GM19239 (cell line): ENCODE measurements at regions not wholly inside any gene's neighbourhood (a gene's known extent, or its start where the extent isn't known, plus 50 kb on each side); places are given as distances from the start of the nearest gene placed in this dataset.
"Not testable (repeated sequence)": the region's sequence is repeated elsewhere in the genome, so short reads cannot be mapped to it uniquely, and the experiment has no call there.

Experiments used
- DNase-seq: peaks from one replicate; pipeline ENCODE4 v3.0.0; 2011; ENCODE audit warnings: low spot score; ENCODE audit not compliant: insufficient read length
- FAIRE-seq: peaks from 2 replicates; lab custom pipeline; 2011; peaks lifted over from hg19 to GRCh38; lab: Jason Lieb, UNC

DNA sequence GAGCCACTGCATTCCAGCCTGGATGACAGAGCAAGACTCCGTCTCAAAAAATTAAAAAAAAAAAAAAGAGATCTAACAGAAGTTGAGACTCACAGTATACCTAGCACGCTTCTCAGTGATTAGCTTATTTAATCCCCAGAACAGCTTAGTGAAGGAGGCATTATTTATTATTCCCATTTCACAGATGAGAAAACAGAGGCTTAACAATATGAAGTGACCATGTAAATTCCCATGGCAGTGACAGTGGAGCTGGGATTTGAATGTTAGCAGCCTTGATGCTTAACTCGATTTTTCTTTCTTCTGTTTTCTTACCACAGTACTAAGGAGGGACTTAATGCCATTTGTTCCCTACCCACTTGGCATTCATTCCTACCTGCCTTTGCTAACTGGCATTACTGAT is 89.9 kb upstream of the ZNF217 start:
- DNase-seq, result no peak
- FAIRE-seq, result no peak

DNA sequence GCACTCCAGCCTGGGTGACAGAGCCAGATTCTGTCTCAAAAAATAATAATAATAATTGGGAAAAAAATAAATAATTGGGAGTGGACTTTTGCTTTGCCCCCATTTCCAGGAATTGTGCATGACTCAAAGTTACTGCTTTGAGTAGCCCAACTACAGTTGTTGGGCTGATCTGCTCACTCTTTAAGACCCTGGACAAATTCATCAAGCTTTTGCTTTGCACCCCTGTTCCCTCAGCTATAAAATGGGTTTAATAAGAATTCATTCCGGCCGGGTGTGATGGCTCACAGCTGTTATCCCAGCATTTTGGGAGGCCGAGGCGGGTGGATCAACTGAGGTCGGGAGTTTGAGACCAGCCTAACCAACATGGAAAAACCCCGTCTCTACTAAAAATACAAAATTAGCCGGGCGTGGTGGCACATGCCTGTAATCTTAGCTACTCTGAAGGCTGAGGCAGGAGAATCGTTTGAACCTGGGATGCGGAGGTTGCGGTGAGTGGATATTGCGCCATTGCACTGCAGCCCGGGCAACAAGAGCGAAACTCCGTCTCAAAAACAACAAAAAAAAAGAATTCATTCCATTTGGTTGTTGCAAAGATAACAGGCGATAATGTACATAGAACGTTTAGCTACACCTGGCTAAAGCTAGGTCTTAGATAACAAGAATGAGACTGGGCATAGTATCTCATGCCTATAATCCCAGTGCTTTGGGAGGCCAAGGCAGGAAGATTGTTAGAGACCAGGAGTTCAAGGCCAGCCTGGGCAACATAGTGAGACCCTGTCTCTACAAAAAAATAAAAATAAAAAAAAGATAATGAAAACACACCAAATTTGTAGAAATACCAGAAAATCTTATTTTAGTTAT is 87.9 kb upstream of the ZNF217 start:
- FAIRE-seq (no peak), DNase-seq (no peak)

DNA sequence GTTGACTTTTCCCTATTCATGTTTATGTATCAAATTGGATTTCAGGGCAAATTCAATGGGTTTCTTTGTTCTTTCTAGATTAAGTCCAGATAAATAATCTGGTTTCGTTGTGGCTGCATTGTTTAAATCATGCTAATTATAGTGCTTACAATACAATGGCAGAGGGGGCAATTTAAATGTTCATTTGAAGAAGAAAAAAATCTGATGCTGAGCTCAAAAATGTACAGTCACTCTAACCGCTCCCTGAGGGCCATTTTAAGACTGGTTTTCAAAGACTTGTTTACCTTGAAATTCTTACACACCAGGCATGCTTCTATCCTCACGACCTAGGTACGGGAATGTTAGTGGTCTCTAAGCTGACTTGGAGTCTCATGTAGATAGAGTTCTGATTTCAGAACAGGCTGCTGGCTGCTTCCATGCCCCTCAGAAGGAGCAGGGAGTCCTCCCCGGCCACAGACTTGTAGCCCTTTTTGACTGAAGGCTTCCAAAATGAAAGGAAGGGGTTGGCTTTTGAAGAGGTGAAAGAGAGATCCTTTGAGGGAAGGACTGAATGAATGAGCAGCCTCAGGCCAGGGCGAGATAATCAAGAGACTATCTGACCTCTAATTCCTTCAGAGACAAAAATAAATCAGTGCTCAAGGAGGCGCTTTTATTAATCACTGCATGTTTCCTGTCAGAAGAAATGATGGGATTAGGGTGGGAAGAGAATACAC is 86.1 kb upstream of the ZNF217 start:
- FAIRE-seq, result no peak
- DNase-seq, result no peak

DNA sequence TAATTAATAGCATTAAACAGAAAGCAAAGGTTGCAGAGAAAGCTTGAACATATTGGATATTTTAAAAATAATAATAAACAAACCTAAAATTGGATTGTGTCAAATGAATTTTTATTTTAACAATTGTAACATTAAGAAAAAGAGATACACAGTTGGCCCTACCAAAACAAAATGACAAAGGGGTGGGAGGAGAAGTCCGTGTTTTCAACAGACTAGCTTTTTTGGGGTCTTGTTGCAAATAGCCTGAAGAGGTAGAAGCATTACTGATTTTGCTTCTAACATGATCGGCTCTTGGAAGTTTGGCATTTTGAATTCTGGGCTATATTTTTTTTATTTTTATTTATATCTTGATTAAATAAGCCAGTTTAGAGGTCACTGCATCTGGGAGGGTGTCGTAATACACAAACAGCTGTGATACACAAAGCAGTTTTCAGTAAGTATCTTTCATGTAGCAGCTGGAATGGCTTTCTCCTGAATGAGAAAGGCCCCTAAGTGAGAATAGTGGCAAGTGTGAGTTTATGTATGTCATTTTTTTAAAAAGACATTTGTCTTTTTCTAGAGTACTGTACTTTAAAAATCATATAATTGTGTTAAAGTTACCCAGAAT is 85.5 kb upstream of the ZNF217 start:
- DNase-seq, result no peak
- FAIRE-seq, result no peak

DNA sequence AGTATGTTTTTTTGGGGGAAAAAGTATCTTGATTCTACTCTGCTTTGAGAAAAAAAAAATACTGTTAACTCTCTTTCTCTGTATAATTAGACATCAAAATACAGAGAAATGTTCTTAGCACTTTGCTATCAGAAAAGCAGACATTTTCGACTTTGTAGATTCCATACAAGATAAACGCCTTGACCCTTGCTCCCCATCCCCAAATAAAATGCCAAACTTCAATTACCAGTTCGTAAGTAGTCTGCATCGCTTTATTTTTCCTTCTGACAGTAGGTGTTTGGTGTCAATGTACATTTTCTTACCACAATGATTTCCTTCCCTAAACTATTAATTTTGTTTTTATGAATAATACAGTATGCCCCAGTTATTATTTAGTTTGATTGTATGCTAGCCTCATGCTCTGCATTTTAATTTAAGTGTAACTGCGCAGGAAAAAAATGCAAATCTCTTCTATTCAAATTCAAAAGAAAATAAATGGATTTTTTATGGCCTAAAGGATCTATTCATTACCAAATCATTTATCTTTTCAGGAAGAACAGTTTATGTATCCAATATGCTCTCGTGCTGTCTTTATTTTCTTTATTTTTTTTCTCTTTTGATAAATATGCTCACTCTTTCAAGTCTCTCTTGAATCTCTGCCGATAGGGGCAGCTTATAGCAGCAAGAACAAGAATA is 84.8 kb upstream of the ZNF217 start:
- no peak for DNase-seq
- peak; percentile 8 for FAIRE-seq

DNA sequence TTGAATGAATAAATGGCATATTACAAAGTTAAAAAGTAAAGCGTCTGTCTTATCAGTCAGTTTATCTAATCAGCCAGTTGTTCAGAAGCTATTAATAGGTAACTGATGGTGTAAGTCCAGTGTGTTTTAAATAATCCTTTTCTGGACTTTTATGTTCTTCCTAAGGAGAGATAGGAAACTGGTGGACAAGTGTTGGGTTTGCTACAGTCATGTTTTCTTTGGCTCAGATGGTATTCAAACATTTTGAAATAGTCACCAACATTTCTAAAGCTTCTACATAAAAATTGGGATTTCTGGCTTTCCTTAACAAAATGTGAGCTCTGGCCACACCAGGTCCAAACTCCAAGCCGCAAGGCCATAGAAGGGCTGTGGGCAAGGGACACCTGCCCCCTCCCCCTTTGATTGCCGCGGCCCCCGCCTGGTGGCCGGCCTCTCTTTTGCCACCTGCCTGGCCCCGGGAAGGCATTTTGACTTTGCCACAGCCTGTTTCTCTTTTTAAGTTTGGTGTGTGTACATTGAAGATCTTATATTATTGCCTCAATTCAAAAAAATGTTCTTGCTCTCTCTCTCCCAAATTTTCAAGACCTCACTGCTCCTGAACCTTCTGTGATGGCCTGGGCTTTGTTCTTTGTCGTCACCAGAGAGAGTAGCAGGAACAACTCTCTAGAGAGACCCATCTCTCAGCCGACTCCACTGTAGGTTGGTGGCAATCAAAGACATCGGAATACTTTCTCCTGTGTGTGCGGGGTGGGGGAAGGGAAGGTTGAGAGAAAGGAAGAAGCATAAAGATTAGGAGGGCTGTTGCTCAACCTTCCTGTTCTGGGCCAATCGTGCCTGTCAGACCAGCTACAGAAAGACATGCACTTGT is 84.0 kb upstream of the ZNF217 start:
- DNase-seq, result no peak
- FAIRE-seq, result no peak

DNA sequence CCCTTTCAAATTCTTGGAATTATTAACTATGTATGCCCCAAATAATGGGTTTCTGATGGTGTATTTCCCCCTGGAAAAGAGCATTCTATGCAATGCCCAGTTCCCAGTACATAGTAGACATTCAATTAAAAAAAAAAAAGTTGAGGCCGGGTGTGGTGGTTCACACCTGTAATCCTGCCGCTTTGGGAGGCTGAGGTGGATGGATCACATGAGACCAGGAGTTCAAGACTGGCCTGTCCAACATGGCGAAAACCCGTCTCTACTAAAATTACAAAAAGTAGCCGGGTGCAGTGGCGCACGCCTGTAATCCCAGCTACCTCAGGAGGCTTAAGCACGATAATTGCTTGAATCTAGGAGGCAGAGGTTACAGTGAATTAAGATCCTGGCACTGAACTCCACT is 83.3 kb upstream of the ZNF217 start:
- no peak for FAIRE-seq
- no peak for DNase-seq

DNA sequence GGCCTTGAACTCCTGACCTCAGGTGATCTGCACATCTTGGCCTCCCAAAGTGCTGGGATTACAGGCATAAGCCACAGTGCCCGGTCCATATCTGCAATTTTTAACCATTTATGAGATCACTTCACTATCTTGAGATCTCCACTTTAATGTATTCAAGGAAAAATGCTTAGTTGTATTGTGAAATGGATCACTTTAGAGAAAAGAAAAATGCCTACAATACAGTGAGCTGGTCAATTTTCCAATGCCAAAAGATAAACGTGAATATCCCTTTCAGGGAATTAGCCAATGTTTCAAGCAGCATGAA is 82.8 kb upstream of the ZNF217 start:
- DNase-seq (no peak), FAIRE-seq (no peak)

DNA sequence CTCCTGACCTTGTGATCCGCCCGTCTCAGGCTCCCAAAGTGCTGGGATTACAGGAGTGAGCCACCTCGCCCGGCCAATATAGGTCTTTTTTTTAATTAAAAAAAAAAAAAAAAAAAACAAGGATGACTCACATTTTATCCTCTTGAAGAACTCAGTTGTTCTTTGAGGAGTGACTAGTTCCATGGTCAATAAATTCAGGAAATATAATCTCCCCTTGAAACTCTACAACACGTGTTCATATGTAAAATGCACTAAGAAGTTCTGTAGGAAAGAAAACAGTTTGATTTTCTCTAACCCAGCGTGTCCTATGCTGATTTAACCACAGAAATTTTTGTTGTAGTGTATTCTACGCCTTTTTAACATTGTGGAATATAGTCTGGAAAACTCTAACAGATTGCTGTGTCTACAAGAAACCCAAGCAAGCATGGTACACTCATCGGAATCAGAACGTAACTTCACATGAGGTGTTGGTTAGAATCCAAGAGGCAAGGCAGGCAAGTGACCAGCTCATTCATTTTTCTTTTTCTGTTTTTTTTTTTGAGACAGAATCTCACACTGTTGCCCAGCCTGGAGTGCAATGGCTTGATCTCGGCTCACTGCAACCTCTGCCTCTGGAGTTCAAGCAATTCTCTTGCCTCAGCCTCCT is 79.0 kb upstream of the ZNF217 start:
- no peak for FAIRE-seq
- DNase-seq, result no peak

DNA sequence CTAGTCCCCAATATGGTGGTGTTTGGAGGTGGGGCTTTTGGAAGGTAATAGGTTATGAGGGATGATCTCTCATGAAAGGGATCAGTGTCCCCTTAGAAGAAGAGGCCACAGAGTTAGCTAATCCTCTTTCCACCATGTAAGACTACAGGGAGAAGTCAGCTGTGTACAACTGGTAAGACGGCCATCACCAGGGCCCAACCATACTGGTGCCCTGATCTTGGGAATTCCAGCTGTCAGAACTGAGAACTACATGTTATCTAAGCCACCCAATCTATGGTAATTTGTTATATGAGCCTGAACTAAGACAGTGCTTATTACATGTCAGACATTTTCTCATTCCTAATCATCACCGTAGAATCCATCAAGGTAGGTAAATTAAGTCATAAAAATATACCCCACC is 77.7 kb upstream of the ZNF217 start:
- FAIRE-seq (no peak), DNase-seq (no peak)

DNA sequence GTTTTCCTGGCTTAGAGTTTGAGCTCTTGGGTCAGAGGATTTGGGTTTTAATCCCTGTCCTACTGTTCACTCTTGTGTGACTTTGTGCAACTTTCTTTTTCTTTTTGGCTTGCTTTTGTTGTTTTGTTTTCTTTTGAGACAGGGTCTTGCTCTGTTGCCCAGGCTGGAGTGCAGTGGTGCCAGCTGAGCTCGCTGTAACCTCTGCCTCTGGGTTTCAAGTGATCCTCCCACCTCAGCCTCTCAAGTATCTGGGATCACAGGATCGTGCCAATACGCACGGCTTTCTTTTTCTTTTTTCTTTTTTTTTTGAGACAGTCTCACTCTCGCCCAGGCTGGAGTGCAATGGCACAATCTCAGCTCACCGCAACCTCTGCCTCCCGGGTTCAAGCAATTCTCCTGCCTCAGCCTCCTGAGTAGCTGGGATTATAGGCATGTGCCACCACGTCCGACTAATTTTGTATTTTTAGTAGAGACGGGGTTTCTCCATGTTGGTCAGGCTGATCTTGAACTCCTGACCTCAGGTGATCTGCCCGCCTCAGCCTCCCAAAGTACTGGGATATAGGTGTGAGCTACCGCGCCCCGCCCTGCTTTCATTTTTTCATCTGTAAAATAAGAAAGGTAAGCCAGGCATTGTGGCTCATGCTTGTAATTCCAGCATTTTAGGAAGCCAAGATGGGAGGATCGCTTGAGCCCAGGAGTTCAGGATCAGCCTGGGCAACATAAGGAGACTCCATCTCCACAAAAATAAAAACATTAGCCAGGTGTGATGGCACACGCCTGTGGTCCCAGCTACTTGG is 76.1 kb upstream of the ZNF217 start:
- FAIRE-seq, DNase-seq: not testable (repeated sequence)

DNA sequence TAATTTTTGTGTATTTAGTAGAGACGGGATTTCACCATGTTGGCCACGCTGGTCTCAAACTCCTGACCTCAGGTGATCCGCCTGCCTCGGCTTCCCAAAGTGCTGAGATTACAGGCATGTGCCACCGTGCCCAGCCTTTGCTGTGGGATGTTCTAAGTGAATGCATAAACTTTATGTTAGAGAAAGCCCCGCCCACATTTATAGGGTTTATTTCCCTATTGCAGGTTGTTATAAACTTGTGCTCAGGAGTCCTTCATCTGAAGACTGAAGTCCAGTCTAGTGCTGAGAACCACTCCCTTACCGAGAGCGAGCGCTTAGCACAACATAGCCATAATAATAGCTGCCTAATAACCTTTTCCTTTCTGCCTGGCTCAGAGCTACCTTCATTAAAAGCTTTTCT is 75.4 kb upstream of the ZNF217 start:
- no peak for FAIRE-seq
- DNase-seq, result no peak

DNA sequence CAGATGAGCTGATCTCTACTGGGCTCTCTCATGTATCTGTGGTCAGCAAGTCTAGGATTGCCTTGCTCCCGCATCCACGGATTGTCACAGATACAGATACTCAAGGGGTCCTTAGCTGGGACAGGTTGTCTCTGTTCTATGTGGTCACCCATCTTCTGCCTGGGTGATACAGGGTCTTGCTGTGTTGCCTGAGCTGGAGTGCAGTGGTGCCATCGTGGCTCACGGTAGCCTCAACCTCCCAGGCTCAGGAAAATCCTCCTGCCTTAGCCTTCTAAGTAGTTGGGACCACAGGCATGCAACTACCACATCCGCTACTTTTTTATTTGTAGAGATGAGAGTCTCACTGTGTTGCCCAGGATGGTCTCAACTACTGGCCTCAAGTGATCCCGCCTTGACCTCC is 72.5 kb upstream of the ZNF217 start:
- no peak for FAIRE-seq
- no peak for DNase-seq

DNA sequence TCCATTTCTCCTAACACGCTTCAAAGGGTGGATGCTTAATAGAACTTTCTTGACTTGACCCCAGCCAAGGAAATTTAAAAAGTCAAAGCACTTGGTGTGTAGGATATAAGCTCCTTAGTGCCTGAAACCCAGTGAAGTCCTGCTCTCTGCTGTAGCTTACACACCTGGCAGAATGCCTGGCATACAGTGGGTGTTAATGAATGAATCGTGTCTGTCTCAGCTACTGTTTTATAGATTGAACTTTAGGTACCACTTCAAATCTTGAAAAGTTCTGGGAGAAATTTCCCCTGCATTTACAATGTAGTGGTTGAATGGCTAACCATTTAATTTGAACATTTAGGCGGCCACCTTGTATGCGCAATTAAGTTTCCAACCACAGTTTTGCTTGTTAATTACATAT is 70.5 kb upstream of the ZNF217 start:
- DNase-seq, result no peak
- no peak for FAIRE-seq

DNA sequence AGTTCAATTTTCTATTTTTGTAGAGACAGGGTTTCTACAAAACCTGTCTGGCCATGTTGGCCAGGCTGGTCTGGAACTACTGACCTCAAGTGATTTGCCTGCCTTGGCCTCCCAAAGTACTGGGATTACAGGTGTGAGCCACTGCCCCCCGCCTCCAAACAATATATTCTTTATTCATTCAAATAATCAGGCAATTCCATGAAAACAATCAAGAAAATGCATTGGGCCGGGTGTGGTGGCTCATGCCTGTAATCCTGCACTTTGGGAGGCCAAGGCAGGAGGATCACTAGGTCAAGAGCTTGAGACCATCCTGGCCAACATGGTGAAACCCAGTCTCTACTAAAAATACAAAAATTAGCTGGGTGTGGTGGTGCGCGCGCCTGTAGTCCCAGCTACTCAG is 69.9 kb upstream of the ZNF217 start:
- not testable (repeated sequence) for DNase-seq, FAIRE-seq

DNA sequence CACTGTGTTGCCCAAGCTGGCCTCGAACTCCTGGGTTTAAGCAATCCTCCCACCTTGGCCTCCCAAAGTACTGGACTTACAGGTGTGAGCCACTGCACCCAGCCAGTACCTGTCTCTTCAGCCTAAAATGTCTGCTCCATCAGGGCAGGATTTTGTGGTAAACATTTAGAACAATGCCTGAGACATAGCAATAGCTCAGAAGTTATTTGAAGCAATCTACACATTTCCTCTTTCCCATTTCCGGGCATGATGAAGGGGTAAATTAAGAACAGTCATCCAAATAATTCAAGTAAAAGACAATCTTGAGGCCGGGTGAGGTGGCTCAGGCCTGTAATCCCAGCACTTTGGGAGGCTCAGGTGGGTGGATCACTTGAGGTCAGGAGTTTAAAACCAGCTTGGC is 69.0 kb upstream of the ZNF217 start:
- FAIRE-seq, result no peak
- DNase-seq, result no peak

DNA sequence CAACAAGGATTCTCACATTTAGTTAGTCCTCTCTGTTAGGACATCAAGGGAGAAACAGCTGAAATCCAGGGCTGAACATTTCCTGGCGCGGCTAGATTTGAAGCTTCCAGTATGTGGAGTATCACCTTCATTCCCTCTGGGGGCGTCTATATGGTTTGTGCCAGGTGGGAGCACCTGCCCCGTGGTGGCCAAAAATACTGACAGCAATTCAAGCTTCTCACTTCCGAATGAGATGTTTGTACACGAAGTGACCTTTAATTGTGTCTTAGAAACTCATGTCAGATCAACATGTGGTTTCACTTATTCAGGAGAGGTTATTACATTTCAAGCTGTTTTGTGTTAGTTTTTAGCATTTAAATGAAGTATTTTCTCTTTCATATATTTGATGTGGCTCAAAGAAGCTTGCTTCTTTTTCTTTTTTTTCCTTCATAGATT is 67.3 kb upstream of the ZNF217 start:
- FAIRE-seq (no peak), DNase-seq (no peak)

DNA sequence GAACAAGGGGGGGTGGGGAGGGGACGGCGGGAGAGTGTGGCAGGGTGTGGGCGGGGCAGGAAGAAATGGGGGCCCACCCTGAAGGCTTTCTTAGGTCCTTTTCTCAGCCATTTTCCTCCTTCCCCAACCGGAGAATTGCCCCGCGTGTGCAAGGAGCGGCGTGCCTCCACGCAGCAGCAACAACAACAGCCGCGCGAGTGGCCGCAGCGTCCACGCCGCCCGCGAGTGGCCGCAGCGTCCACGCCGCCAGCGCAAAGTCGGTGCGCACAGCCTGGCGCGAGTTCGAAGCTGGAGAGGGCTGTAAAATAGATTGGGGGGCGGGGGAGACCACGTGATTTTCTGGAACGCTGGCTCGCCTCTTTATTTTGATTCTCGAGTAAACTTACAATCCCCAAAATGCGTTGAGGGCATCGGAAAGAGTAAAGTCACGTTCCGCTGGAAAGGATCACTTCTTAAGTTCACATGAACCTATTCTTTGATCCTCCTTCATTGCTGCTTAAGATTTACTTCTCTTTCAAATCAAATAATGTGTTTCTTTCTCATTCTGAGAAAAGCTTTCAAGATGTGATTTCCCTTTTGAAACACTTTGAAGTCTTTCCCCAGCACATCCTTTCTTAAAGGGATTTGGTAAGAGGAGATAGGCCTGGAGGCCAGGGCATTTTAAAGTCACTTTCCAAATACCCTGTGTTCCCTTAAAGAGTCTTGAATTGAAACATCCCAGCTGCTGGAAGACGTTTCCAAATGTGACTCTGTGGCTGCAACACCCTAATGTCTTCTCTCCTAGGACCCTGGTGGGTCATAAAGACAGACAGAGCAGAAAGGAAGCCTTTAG is 66.7 kb upstream of the ZNF217 start:
- DNase-seq, result no peak
- FAIRE-seq, result peak; percentile 14
